GM06990 (cell line): ENCODE measurements at regions not wholly inside any gene's neighbourhood (a gene's known extent, or its start where the extent isn't known, plus 50 kb on each side); places are given as distances from the start of the nearest gene placed in this dataset.

ENCODE experiments used
- DNase-seq: peaks from one replicate; pipeline ENCODE4 v3.0.0-alpha.2; 2011; ENCODE audit not compliant: insufficient read length; ENCODE audit errors: extremely low read depth
- H3K27me3 ChIP-seq: replicated peaks from 2 replicates; pipeline ENCODE4 v1.6.0; 2011; ENCODE audit warnings: low read length; ENCODE audit not compliant: control insufficient read depth, insufficient read depth
- H3K36me3 ChIP-seq: 2 replicates; pipeline ENCODE4 v1.5.1; 2011; ENCODE audit warnings: low read length; ENCODE audit not compliant: control insufficient read depth, insufficient read depth
- H3K4me3 ChIP-seq: replicated peaks from 2 replicates; pipeline ENCODE4 v1.5.1; 2011; ENCODE audit warnings: low read depth, mild to moderate bottlenecking, control low read depth, low read length
- TF ChIP-seq, protein P1 (sequence below): IDR thresholded peaks from 2 replicates; pipeline ENCODE4 v1.5.1; 2011; ENCODE audit warnings: low read length, control low read depth, mild to moderate bottlenecking, inconsistent platforms; ENCODE audit not compliant: insufficient read depth, poor library complexity, severe bottlenecking

DNA sequence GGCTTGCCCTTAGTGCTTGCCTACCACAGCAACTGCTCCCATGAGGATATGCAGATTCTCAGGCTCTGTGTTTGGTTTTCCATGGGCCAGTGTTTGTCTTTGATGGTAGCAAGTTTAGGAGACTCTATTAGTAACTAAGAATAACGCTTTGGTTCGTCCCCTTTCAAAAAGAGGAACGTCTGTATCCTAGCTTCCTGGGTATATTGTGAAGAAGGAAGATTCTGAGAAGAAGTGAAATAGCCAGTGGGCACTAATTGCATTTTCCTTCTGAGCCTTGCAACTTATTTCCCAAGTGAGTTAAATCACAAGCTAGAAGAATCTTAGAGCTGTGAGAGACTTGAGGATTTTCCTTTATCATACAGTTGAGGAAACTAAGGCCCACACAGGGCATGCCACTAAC is 376.8 kb downstream of the PIK3R1 start:
- no peak for DNase-seq
- Histone ChIP-seq H3K4me3 (no peak overlapping the region), H3K27me3 (no peaks in the 10 kb centered on the region), H3K36me3 (no peaks in the 10 kb centered on the region)
- TF ChIP-seq, protein P1, sequence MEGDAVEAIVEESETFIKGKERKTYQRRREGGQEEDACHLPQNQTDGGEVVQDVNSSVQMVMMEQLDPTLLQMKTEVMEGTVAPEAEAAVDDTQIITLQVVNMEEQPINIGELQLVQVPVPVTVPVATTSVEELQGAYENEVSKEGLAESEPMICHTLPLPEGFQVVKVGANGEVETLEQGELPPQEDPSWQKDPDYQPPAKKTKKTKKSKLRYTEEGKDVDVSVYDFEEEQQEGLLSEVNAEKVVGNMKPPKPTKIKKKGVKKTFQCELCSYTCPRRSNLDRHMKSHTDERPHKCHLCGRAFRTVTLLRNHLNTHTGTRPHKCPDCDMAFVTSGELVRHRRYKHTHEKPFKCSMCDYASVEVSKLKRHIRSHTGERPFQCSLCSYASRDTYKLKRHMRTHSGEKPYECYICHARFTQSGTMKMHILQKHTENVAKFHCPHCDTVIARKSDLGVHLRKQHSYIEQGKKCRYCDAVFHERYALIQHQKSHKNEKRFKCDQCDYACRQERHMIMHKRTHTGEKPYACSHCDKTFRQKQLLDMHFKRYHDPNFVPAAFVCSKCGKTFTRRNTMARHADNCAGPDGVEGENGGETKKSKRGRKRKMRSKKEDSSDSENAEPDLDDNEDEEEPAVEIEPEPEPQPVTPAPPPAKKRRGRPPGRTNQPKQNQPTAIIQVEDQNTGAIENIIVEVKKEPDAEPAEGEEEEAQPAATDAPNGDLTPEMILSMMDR: no peak

DNA sequence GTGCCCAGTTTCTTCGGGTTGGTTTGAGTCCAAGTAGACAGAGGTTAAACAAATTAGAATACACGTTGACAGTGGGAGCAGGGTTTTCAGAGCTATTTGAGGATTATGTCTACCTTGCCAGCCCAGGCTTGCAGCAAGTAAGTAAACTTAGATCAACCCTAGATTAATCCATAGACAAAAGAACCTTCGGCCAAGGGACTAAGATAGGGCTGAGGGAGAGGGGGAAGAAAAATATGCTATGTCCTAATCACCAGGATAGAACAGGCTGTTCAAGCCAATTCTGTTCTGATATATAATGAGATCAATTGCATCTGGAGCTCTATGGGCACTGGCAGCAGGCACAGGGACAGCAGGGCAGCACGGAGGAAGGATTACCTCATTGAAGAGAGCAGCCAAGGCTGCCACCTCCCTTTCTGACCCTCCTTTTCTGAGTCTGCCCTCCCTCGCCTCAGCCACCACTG is 377.7 kb downstream of the PIK3R1 start:
- H3K4me3 ChIP-seq: no peak overlapping the region
- no peaks in the 10 kb centered on the region for H3K36me3 ChIP-seq
- no peak for DNase-seq
- no peaks in the 10 kb centered on the region for H3K27me3 ChIP-seq
- TF ChIP-seq, protein P1: no peak

DNA sequence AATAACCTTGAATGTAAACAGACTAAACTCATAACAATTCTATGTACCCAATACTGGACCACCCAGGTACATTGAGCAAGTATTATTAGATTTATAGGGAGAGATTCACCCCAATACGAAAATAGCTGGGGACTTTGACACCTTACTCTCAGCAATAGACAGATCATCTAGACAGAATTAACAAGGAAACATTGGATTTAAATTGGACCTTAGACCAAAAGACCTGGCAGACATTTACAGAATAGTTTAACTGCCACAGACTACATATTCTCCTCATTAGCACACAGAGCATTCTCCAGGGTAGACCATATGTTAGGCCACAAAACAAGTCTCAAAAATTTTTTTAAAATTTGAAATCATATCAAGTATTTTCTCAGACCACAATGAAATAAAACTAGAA is 397.4 kb downstream of the PIK3R1 start:
- TF ChIP-seq, protein P1: no peak
- DNase-seq: no peak
- Histone ChIP-seq H3K4me3 (no peak overlapping the region), H3K36me3 (no peaks in the 10 kb centered on the region), H3K27me3 (no peaks in the 10 kb centered on the region)

DNA sequence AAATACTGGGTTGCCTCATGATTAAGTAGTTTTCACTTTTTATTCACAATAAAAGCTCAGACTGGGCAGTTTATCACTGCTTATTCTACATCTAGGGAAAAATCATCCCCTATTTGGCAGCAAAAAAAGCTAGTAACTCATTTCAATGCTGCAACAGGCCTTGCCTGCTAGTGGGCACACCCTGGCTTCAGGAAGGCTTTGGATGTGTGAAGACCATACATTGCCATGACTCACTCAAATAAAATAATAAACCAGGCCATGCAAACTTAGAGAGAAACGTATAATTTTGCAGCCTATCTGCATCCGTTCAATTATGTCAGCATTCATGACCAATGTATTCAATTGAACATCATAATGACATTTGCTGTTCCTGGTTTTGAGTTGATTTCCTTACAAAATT is 402.9 kb downstream of the PIK3R1 start:
- DNase-seq: no peak
- Histone ChIP-seq H3K36me3 (no peaks in the 10 kb centered on the region), H3K27me3 (no peaks in the 10 kb centered on the region), H3K4me3 (no peak overlapping the region)
- TF ChIP-seq, protein P1: no peak

DNA sequence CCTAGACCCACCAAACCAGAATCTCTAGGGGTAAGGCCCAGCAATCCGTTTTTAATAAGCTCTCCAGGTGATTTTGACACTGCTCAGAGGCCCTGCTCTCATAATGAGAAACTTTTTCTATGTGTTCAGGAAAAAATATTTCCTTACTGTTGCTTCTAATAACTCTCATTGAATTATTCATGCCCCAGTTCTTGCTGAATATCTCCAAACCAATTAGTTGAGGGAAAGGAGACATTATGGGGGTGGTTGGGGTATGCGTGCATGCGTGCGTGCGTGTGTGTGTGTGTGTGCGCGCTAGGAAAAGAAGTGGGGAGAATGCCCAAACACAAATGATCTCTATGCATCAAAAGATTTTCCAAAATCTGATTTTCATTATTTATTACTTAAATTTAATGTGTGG is 411.4 kb downstream of the PIK3R1 start:
- Histone ChIP-seq H3K27me3 (no peaks in the 10 kb centered on the region), H3K4me3 (no peak overlapping the region), H3K36me3 (no peaks in the 10 kb centered on the region)
- no peak for DNase-seq
- TF ChIP-seq, protein P1: no peak

DNA sequence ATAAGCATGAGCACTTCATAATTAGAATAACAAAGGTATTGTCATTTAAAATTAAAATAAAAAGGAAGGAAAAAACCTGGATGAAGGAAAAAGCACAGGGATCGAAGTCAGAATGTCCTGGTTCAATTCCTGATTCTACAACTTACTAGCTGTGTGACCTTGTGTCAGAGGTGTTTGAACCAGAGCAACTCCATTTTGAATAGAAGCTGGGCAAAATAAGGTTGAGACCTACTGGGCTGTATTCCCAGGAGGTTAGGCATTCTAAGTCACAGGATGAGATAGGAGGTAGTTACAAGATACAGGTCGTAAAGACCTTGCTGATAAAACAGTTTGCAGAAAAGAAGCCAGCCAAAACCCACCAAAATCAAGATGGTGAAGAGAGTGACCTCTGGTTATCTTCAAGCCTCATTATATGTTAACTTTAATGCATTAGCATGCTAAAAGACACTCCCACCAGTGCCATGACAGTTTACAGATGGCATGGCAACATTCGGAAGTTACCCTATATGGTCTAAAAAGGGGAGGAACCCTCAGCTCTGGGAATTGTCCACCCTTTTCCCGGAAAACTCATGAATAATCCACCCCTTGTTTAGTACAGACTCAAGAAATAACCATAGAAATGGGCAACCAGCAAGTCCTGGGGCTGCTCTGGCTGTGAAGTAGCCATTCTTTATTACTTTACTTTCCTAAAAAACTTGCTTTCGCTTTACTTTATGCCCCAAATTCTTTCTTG is 412.7 kb downstream of the PIK3R1 start:
- H3K36me3 ChIP-seq: no peaks in the 10 kb centered on the region
- TF ChIP-seq, protein P1: no peak
- H3K4me3 ChIP-seq: no peak overlapping the region
- H3K27me3 ChIP-seq: no peaks in the 10 kb centered on the region
- no peak for DNase-seq
